ENCODE measurements at regions not wholly inside any gene's neighbourhood (a gene's known extent, or its start where the extent isn't known, plus 50 kb on each side); places are given as distances from the start of the nearest gene placed in this dataset.

DNA sequence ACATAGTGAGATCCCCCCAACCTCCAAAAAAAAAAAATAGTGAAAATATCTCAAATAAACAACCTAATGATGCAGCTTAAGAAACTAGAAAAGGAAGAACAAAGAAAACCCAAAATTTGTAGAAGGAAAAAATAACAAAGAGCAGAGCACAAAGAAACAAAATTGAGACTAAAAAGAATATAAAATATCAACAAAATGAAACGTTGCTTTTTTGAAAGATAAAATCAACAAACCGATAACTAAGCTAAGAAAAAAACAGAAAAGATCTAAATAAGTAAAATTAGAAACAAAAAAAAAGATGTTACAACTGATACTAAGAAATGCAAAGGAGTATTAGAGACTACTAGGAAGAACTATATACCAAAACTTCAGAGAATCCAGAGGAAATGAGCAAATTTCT lies 139.3 kb upstream of the PALMD start:
- ChIA-PET CTCF (ENCODE audit: low intra/inter-chr PET ratio, low total read pairs) (no interaction called here), POLR2A (no interaction called here)
- Histone ChIP-seq H4K20me1 (ENCODE audit: insufficient read depth, low read length) (no peaks in the 10 kb centered on the region), H3K9ac (ENCODE audit: insufficient read depth, low read depth, low read length) (no peak overlapping the region), H3K4me3 (replicated peaks in 1 of 3; ENCODE audit: insufficient read depth in 1 of 3, low read depth in 2 of 3, low read length in 3 of 3) (no peak overlapping the region), H2AFZ (ENCODE audit: low read length) (no peak overlapping the region), H3K79me2 (ENCODE audit: insufficient read depth, low read length) (no peaks in the 10 kb centered on the region), H3K27me3 (ENCODE audit: control insufficient read depth in 1 of 2, insufficient read depth in 2 of 2, low read length in 2 of 2) (no peaks in the 10 kb centered on the region; a peak in 1 of 5 replicates), H3K36me3 (replicated peaks in 1 of 2; ENCODE audit: control insufficient read depth in 1 of 2, insufficient read depth in 2 of 2, low read length in 2 of 2) (no peaks in the 10 kb centered on the region), H3K27ac (ENCODE audit: extremely low read length, insufficient read depth, low read length) (no peak overlapping the region), H3K4me1 (ENCODE audit: insufficient read depth, low read length) (peaks cover 46% of the 10 kb centered on the region), H3K9me3 (ENCODE audit: low read length) (no peaks in the 10 kb centered on the region), H3K4me2 (ENCODE audit: low read depth, low read length) (no peak overlapping the region)
- BruUV-seq (replicated peaks), result no TSS peak
- ATAC-seq, result no peak
- in situ Hi-C loops (cut with HindIII; ENCODE audit: extremely low pct_ligation_motif_present, low pct_unique_long_range_greater_than_20kb) (no loop called here), intact Hi-C loops (cut with micrococcal nuclease; ENCODE audit: unreplicated experiment) (no loop called here)
- TF ChIP-seq HOXA3 (CRISPR knock-in tag; IDR thresholded peaks at IDR 0.05), result no peak
- TF ChIP-seq RXRB (CRISPR knock-in tag; IDR thresholded peaks at IDR 0.05; ENCODE audit: borderline replicate concordance), result no peak
- no peak for TF ChIP-seq ZNF619 (CRISPR knock-in tag; IDR thresholded peaks at IDR 0.05)
- TF ChIP-seq ZNF230 (CRISPR knock-in tag; IDR thresholded peaks at IDR 0.05), result no peak
- TF ChIP-seq ZNF878 (CRISPR knock-in tag; IDR thresholded peaks at IDR 0.05), result no peak
- TF ChIP-seq, protein P1, sequence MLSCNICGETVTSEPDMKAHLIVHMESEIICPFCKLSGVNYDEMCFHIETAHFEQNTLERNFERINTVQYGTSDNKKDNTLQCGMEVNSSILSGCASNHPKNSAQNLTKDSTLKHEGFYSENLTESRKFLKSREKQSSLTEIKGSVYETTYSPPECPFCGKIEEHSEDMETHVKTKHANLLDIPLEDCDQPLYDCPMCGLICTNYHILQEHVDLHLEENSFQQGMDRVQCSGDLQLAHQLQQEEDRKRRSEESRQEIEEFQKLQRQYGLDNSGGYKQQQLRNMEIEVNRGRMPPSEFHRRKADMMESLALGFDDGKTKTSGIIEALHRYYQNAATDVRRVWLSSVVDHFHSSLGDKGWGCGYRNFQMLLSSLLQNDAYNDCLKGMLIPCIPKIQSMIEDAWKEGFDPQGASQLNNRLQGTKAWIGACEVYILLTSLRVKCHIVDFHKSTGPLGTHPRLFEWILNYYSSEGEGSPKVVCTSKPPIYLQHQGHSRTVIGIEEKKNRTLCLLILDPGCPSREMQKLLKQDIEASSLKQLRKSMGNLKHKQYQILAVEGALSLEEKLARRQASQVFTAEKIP (CRISPR knock-in tag; IDR thresholded peaks at IDR 0.05; ENCODE audit: borderline replicate concordance), result no peak
- TF ChIP-seq ZNF333 (CRISPR knock-in tag; IDR thresholded peaks at IDR 0.05; ENCODE audit: borderline replicate concordance), result no peak
- TF ChIP-seq HNRNPUL1 (IDR thresholded peaks at IDR 0.05; ENCODE audit: low read depth, low read length), result no peak
- no peak for TF ChIP-seq HCFC1 (IDR thresholded peaks at IDR 0.05; ENCODE audit: low read depth, low read length)
- TF ChIP-seq KDM3A (CRISPR knock-in tag; IDR thresholded peaks at IDR 0.05; ENCODE audit: low read depth), result no peak
- TF ChIP-seq MAFK (conservative IDR thresholded peaks at IDR 0.05 in 1 of 2, IDR thresholded peaks at IDR 0.05 in 1 of 2; ENCODE audit: low read length in 2 of 2), result no peak
- no peak for TF ChIP-seq STAG1 (CRISPR knock-in tag; IDR thresholded peaks at IDR 0.05)
- FAIRE-seq, result no peak
- 65% methylated on average over 2 of the region's 2 CpGs for WGBS (ENCODE audit: low lambda C conversion rate)
- no peak for DNase-seq (ENCODE audit: low spot score)
